ENCODE measurements at regions not wholly inside any gene's neighbourhood (a gene's known extent, or its start where the extent isn't known, plus 50 kb on each side); places are given as distances from the start of the nearest gene placed in this dataset.
A peak's percentile ranks its signal among the peaks of the same experiment; 100 is the strongest.

- Histone ChIP-seq H3K4me3 (ENCODE audit: low read depth, low read length) (no peak overlapping the region), H3K27ac (ENCODE audit: low read depth) (no peak overlapping the region), H3K4me1 (ENCODE audit: insufficient read depth) (no peaks in the 10 kb centered on the region), H3K36me3 (ENCODE audit: insufficient read depth) (no peaks in the 10 kb centered on the region)
- 89% methylated on average over 2 of the region's 2 CpGs for WGBS
- no peak for DNase-seq (ENCODE audit: extremely low spot score)
Measured at GRCh38 chr18:39491408-39491807, 1925.8 kb upstream of the CELF4 start.

- no peak overlapping the region for H3K27ac ChIP-seq (ENCODE audit: low read depth)
- WGBS: 75% methylated on average over 1 of the region's 1 CpG
- no peak for DNase-seq (ENCODE audit: extremely low spot score)
- H3K4me1 ChIP-seq (ENCODE audit: insufficient read depth): no peaks in the 10 kb centered on the region
- H3K4me3 ChIP-seq (ENCODE audit: low read depth, low read length): no peak overlapping the region
- H3K36me3 ChIP-seq (ENCODE audit: insufficient read depth): no peaks in the 10 kb centered on the region
Measured at GRCh38 chr18:39489431-39489830, 1923.8 kb upstream of the CELF4 start.

GRCh38 chr18:39487932-39488331 is 1922.3 kb upstream of the CELF4 start:
- no peak for DNase-seq (ENCODE audit: extremely low spot score)
- WGBS: 66% methylated on average over 3 of the region's 3 CpGs
- Histone ChIP-seq H3K36me3 (ENCODE audit: insufficient read depth) (no peaks in the 10 kb centered on the region), H3K4me1 (ENCODE audit: insufficient read depth) (no peaks in the 10 kb centered on the region), H3K4me3 (ENCODE audit: low read depth, low read length) (no peak overlapping the region), H3K27ac (ENCODE audit: low read depth) (no peak overlapping the region)

GRCh38 chr18:39486268-39486667 is 1920.7 kb upstream of the CELF4 start:
- Histone ChIP-seq H3K4me3 (ENCODE audit: low read depth, low read length) (no peak overlapping the region), H3K4me1 (ENCODE audit: insufficient read depth) (no peaks in the 10 kb centered on the region), H3K27ac (ENCODE audit: low read depth) (no peak overlapping the region), H3K36me3 (ENCODE audit: insufficient read depth) (no peaks in the 10 kb centered on the region)
- WGBS: 88% methylated on average over 3 of the region's 3 CpGs
- DNase-seq (ENCODE audit: extremely low spot score): no peak

- WGBS: 51% methylated on average over 1 of the region's 1 CpG
- H3K4me1 ChIP-seq (ENCODE audit: insufficient read depth): no peaks in the 10 kb centered on the region
- H3K4me3 ChIP-seq (ENCODE audit: low read depth, low read length): no peak overlapping the region
- H3K36me3 ChIP-seq (ENCODE audit: insufficient read depth): no peaks in the 10 kb centered on the region
- H3K27ac ChIP-seq (ENCODE audit: low read depth): no peak overlapping the region
- no peak for DNase-seq (ENCODE audit: extremely low spot score)
Measured at GRCh38 chr18:39485696-39486095, 1920.1 kb upstream of the CELF4 start.

GRCh38 chr18:39481281-39481680 is 1915.7 kb upstream of the CELF4 start:
- Histone ChIP-seq H3K27ac (ENCODE audit: low read depth) (no peak overlapping the region), H3K4me1 (ENCODE audit: insufficient read depth) (no peaks in the 10 kb centered on the region), H3K4me3 (ENCODE audit: low read depth, low read length) (no peak overlapping the region), H3K36me3 (ENCODE audit: insufficient read depth) (no peaks in the 10 kb centered on the region)
- WGBS: 34% methylated on average over 4 of the region's 4 CpGs
- no peak for DNase-seq (ENCODE audit: extremely low spot score)

GRCh38 chr18:39480494-39481195 is 1915.0 kb upstream of the CELF4 start:
- Histone ChIP-seq H3K4me3 (ENCODE audit: low read depth, low read length) (no peak overlapping the region), H3K36me3 (ENCODE audit: insufficient read depth) (no peaks in the 10 kb centered on the region), H3K4me1 (ENCODE audit: insufficient read depth) (no peaks in the 10 kb centered on the region), H3K27ac (ENCODE audit: low read depth) (no peak overlapping the region)
- 42% methylated on average over 4 of the region's 4 CpGs for WGBS
- no peak for DNase-seq (ENCODE audit: extremely low spot score)

GRCh38 chr18:39464006-39464405 is 1898.4 kb upstream of the CELF4 start:
- Histone ChIP-seq H3K36me3 (ENCODE audit: insufficient read depth) (no peaks in the 10 kb centered on the region), H3K4me1 (ENCODE audit: insufficient read depth) (no peaks in the 10 kb centered on the region), H3K4me3 (ENCODE audit: low read depth, low read length) (no peak overlapping the region), H3K27ac (ENCODE audit: low read depth) (no peak overlapping the region)
- DNase-seq (ENCODE audit: extremely low spot score): no peak

- Histone ChIP-seq H3K27ac (ENCODE audit: low read depth) (no peak overlapping the region), H3K4me3 (ENCODE audit: low read depth, low read length) (no peak overlapping the region), H3K36me3 (ENCODE audit: insufficient read depth) (no peaks in the 10 kb centered on the region), H3K4me1 (ENCODE audit: insufficient read depth) (no peaks in the 10 kb centered on the region)
- DNase-seq (ENCODE audit: extremely low spot score): no peak
- 93% methylated on average over 1 of the region's 1 CpG for WGBS
Measured at GRCh38 chr18:39462436-39462835, 1896.8 kb upstream of the CELF4 start.

- Histone ChIP-seq H3K4me3 (ENCODE audit: low read depth, low read length) (no peak overlapping the region), H3K4me1 (ENCODE audit: insufficient read depth) (no peaks in the 10 kb centered on the region), H3K36me3 (ENCODE audit: insufficient read depth) (no peaks in the 10 kb centered on the region), H3K27ac (ENCODE audit: low read depth) (no peak overlapping the region)
- DNase-seq (ENCODE audit: extremely low spot score): no peak
Measured at GRCh38 chr18:39460136-39460535, 1894.5 kb upstream of the CELF4 start.

GRCh38 chr18:39455285-39455684 is 1889.7 kb upstream of the CELF4 start:
- Histone ChIP-seq H3K27ac (ENCODE audit: low read depth) (no peak overlapping the region), H3K36me3 (ENCODE audit: insufficient read depth) (no peaks in the 10 kb centered on the region)
- DNase-seq (ENCODE audit: extremely low spot score): no peak

GRCh38 chr18:39454866-39455265 is 1889.3 kb upstream of the CELF4 start:
- H3K4me3 ChIP-seq (ENCODE audit: low read depth, low read length): no peak overlapping the region
- 78% methylated on average over 1 of the region's 1 CpG for WGBS
- H3K4me1 ChIP-seq (ENCODE audit: insufficient read depth): no peaks in the 10 kb centered on the region
- no peak overlapping the region for H3K27ac ChIP-seq (ENCODE audit: low read depth)
- no peak for DNase-seq (ENCODE audit: extremely low spot score)
- H3K36me3 ChIP-seq (ENCODE audit: insufficient read depth): no peaks in the 10 kb centered on the region

More at GRCh38 chr18:39455285-39455684, 1889.7 kb upstream of the CELF4 start:
- Histone ChIP-seq H3K4me3 (ENCODE audit: low read depth, low read length) (no peak overlapping the region), H3K4me1 (ENCODE audit: insufficient read depth) (no peaks in the 10 kb centered on the region)

- WGBS: 0% methylated on average over 2 of the region's 2 CpGs
- Histone ChIP-seq H3K27ac (ENCODE audit: low read depth) (no peak overlapping the region), H3K36me3 (ENCODE audit: insufficient read depth) (no peaks in the 10 kb centered on the region), H3K4me1 (ENCODE audit: insufficient read depth) (no peaks in the 10 kb centered on the region), H3K4me3 (ENCODE audit: low read depth, low read length) (no peak overlapping the region)
- peak; percentile 32 for DNase-seq (ENCODE audit: extremely low spot score)
Measured at GRCh38 chr18:39453882-39454281, 1888.3 kb upstream of the CELF4 start.

GRCh38 chr18:39453356-39453755 is 1887.8 kb upstream of the CELF4 start:
- no peaks in the 10 kb centered on the region for H3K36me3 ChIP-seq (ENCODE audit: insufficient read depth)
- H3K4me1 ChIP-seq (ENCODE audit: insufficient read depth): no peaks in the 10 kb centered on the region
- H3K27ac ChIP-seq (ENCODE audit: low read depth): no peak overlapping the region
- H3K4me3 ChIP-seq (ENCODE audit: low read depth, low read length): no peak overlapping the region
- DNase-seq (ENCODE audit: extremely low spot score): no peak
- WGBS: 68% methylated on average over 2 of the region's 2 CpGs

- Histone ChIP-seq H3K4me1 (ENCODE audit: insufficient read depth) (no peaks in the 10 kb centered on the region), H3K36me3 (ENCODE audit: insufficient read depth) (no peaks in the 10 kb centered on the region), H3K27ac (ENCODE audit: low read depth) (no peak overlapping the region), H3K4me3 (ENCODE audit: low read depth, low read length) (no peak overlapping the region)
- no peak for DNase-seq (ENCODE audit: extremely low spot score)
- WGBS: 96% methylated on average over 6 of the region's 6 CpGs
Measured at GRCh38 chr18:39450958-39451357, 1885.4 kb upstream of the CELF4 start.
